Hematopoietic multipotent progenitor cell treated with erythropoietin and hydrocortisone succinate and interleukin-3 and kit ligand, for 8 days (in vitro differentiated cells): ENCODE measurements at regions not wholly inside any gene's neighbourhood (a gene's known extent, or its start where the extent isn't known, plus 50 kb on each side); places are given as distances from the start of the nearest gene placed in this dataset.
"Not testable (repeated sequence)": the region's sequence is repeated elsewhere in the genome, so short reads cannot be mapped to it uniquely, and the experiment has no call there.

Source experiments
- DNase-seq: peaks from one replicate; pipeline ENCODE4 v3.0.0-alpha.2; 2015

- not testable (repeated sequence) for DNase-seq
Measured at GRCh38 chr14:105765072-105765825, 238.9 kb downstream of the TMEM121 start.

DNA sequence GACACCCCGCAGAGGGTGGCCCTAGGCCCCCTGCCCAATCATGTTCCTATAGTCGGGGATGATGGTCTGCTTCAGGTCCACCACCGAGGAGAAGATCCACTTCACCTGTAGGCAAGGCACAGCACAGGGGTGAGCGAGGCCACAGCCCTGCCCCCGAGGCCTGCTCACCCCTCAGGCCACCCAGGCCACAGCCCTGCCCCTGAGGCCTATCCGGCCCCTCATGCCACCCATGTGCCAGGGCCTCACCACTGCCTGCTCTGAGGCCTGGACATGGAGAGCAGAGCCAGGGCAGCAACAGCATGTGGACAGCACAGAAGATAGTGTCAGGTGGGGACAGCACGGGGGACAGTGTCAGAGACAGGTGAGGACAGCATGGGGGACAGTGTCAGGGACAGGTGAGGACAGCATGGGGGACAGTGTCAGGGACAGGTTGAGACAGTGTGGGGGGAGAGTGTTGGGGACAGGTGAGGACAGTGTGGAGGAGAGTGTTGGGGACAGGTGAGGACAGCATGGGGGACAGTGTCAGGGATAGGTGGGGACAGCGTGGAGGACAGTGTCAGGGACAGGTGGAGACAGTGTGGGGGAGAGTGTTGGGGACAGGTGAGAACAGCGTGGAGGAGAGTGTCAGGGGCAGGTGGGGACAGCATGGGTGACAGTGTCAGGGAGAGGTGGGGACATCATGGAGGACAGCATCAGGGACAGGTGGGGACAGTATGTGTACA lies 239.7 kb downstream of the TMEM121 start:
- no peak for DNase-seq

GRCh38 chr14:105767315-105767714 lies 240.9 kb downstream of the TMEM121 start:
- DNase-seq = no peak

- not testable (repeated sequence) for DNase-seq
Measured at GRCh38 chr14:105768039-105768438, 241.7 kb downstream of the TMEM121 start.

DNA sequence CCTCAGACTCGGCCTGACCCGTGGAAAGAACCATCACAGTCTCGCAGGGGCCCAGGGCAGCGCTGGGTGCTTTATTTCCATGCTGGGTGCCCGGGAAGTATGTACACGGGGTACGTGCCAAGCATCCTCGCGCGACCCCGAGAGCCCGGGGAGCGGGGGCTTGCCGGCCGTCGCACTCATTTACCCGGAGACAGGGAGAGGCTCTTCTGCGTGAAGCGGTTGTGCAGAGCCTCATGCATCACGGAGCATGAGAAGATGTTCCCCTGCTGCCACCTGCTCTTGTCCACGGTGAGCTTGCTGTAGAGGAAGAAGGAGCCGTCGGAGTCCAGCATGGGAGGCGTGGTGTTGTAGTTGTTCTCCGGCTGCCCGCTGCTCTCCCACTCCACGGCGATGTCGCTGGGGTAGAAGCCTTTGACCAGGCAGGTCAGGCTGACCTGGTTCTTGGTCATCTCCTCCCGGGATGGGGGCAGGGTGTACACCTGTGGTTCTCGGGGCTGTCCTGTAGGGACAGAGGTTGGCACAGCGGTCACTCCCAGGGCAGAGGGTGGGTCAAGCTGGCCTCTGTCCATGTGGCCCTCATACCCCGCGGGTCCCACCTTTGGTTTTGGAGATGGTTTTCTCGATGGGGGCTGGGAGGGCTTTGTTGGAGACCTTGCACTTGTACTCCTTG lies 242.8 kb downstream of the TMEM121 start:
- DNase-seq = not testable (repeated sequence)

- not testable (repeated sequence) for DNase-seq
Measured at GRCh38 chr14:105770619-105771216, 244.3 kb downstream of the TMEM121 start.

DNA sequence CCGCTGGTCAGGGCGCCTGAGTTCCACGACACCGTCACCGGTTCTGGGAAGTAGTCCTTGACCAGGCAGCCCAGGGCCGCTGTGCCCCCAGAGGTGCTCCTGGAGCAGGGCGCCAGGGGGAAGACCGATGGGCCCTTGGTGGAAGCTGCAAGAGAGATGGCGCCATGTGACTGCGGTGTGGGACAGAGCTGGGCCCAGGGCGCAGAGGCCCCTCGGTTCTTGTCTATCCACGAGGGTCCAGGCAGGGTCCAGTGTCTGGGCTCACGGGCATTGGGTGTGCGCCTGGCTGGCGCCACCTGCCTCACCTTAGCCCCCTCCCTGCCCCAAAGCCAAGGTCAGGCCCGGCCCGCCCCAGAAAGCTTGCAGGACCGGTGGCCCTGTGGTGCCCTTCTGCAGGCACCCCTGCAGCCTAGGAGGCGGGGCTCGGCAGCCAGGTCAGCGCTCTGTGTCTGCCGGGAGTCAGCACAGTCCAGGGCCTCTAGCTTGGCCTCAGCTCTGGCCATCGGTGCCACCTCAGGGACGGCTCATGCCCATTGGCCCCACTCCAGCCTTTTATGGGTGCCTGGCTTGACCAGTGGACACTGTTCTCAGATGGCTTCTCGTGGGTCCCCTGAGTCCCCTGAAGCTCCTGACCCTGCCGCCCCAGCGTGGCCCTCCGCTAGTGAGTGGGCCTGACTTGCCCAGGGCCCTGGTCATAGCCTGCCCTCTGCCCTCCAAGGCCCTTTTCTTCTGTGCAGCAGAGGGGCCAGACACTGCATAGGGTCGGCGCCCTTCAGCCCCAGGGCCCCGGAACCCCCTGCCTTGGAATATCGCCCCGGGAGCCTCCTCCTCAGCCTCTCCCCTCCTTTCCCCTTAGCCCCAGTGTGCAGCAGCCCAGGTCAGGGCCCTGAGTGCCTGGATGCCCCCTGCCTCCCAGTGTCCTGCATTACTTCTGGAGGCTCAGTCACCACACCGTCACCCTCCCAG lies 245.2 kb downstream of the TMEM121 start:
- DNase-seq = not testable (repeated sequence)

GRCh38 chr14:105772710-105773250 lies 246.4 kb downstream of the TMEM121 start:
- not testable (repeated sequence) for DNase-seq

GRCh38 chr14:105773584-105773983 lies 247.2 kb downstream of the TMEM121 start:
- no peak for DNase-seq

DNA sequence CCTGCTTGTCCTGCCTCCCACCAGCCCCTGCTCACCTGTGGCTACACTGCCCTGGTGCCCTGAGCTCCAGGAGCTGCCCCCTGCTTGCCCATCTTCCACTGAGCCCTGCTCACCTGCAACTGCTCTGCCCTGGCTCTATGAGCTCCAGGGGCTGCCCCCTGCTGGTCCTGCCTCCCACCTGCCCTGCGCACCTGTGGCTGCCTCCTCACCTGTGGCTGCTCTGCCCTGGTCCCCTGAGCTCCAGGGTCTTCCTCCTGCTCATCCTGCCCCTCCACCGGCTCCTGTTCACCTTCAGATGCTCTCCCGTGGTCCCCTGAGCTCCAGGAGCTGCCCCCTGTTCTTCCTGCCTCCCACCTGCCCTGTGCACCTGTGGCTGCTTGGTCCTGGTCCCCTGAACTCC lies 247.6 kb downstream of the TMEM121 start:
- no peak for DNase-seq

- not testable (repeated sequence) for DNase-seq
Measured at GRCh38 chr14:105774585-105775348, 248.4 kb downstream of the TMEM121 start.

DNA sequence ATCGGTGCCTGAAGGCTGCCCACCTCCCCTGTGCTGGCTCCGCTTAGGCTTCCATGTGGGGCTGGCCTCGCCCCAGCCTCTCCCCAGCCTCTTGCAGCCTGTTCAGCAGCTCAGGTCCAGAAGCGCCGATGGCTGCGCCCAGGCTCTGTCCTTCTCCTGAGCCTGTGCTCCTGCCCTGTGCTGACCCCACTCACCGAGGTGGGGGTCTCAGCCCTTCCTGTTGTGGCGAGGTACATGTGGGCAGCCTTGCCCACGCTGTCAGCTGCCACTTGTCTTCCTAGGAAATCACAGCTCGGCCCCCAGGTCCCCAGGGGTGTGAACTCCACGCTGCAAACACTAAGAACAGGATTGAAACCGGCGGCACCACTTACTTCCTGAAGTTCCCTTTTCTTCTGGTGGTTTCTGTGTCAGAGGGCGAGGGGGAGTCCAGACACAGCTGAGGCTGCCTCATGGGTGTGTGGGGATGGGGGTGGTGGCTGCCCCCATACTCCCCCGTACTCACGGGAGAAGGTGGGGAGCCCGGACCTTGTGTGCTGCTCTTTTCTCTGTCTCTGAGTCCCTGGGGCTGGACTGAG lies 249.1 kb downstream of the TMEM121 start:
- DNase-seq = not testable (repeated sequence)

DNA sequence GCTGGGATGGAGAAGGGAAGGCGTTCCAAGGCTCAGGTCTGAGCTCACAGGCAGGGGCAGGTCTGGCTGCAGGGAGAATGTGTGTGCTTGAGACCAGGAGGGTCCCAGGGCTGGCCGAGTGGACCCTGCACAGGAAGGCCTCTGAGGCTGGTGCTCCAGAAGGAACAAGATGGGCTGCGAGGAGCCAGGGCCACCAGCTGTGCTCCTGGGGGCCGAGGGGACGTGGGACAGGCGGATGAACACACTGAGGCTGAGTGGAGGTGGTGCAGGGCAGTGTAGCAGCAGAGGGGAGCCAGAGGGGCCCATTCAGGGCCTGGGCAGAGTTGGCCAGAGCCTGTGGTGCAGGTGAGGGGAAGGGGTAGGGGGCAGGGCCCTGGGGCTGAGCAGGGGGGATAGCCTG lies 249.7 kb downstream of the TMEM121 start:
- not testable (repeated sequence) for DNase-seq

GRCh38 chr14:105776924-105777323 lies 250.5 kb downstream of the TMEM121 start:
- no peak for DNase-seq

- no peak for DNase-seq
Measured at GRCh38 chr14:105783707-105784106, 257.3 kb downstream of the TMEM121 start.

- no peak for DNase-seq
Measured at GRCh38 chr14:105793836-105794235, 267.5 kb downstream of the TMEM121 start.

GRCh38 chr14:105797546-105797945 lies 271.2 kb downstream of the TMEM121 start:
- no peak for DNase-seq

DNA sequence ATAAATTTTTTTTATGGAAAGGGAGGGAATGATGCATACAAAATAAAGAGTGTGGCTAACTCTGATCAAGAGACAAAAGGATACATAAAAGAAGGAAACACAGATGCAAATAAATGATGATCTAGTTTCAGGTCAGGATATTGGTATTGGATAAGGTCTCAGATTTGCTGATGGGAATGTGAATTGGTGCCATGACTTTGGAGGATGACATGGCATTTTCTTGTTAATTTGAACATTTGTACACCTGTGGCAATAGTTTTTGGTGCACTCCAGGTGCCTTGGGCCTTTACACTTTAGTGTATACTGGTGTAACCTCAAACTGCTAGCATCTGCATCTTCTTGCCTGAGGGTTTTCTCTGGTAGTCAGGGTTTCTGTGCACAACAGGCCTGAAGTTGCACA lies 279.3 kb downstream of the TMEM121 start:
- DNase-seq = no peak

GRCh38 chr14:105806568-105806967 lies 280.2 kb downstream of the TMEM121 start:
- DNase-seq = no peak

GRCh38 chr14:105817971-105818711 lies 291.8 kb downstream of the TMEM121 start:
- DNase-seq = no peak
